ENCODE measurements at regions not wholly inside any gene's neighbourhood (a gene's known extent, or its start where the extent isn't known, plus 50 kb on each side); places are given as distances from the start of the nearest gene placed in this dataset.

GRCh38 chr6:51261691-51262090 lies 443.0 kb downstream of the TFAP2B start (continued):
- TF ChIP-seq, protein P1, sequence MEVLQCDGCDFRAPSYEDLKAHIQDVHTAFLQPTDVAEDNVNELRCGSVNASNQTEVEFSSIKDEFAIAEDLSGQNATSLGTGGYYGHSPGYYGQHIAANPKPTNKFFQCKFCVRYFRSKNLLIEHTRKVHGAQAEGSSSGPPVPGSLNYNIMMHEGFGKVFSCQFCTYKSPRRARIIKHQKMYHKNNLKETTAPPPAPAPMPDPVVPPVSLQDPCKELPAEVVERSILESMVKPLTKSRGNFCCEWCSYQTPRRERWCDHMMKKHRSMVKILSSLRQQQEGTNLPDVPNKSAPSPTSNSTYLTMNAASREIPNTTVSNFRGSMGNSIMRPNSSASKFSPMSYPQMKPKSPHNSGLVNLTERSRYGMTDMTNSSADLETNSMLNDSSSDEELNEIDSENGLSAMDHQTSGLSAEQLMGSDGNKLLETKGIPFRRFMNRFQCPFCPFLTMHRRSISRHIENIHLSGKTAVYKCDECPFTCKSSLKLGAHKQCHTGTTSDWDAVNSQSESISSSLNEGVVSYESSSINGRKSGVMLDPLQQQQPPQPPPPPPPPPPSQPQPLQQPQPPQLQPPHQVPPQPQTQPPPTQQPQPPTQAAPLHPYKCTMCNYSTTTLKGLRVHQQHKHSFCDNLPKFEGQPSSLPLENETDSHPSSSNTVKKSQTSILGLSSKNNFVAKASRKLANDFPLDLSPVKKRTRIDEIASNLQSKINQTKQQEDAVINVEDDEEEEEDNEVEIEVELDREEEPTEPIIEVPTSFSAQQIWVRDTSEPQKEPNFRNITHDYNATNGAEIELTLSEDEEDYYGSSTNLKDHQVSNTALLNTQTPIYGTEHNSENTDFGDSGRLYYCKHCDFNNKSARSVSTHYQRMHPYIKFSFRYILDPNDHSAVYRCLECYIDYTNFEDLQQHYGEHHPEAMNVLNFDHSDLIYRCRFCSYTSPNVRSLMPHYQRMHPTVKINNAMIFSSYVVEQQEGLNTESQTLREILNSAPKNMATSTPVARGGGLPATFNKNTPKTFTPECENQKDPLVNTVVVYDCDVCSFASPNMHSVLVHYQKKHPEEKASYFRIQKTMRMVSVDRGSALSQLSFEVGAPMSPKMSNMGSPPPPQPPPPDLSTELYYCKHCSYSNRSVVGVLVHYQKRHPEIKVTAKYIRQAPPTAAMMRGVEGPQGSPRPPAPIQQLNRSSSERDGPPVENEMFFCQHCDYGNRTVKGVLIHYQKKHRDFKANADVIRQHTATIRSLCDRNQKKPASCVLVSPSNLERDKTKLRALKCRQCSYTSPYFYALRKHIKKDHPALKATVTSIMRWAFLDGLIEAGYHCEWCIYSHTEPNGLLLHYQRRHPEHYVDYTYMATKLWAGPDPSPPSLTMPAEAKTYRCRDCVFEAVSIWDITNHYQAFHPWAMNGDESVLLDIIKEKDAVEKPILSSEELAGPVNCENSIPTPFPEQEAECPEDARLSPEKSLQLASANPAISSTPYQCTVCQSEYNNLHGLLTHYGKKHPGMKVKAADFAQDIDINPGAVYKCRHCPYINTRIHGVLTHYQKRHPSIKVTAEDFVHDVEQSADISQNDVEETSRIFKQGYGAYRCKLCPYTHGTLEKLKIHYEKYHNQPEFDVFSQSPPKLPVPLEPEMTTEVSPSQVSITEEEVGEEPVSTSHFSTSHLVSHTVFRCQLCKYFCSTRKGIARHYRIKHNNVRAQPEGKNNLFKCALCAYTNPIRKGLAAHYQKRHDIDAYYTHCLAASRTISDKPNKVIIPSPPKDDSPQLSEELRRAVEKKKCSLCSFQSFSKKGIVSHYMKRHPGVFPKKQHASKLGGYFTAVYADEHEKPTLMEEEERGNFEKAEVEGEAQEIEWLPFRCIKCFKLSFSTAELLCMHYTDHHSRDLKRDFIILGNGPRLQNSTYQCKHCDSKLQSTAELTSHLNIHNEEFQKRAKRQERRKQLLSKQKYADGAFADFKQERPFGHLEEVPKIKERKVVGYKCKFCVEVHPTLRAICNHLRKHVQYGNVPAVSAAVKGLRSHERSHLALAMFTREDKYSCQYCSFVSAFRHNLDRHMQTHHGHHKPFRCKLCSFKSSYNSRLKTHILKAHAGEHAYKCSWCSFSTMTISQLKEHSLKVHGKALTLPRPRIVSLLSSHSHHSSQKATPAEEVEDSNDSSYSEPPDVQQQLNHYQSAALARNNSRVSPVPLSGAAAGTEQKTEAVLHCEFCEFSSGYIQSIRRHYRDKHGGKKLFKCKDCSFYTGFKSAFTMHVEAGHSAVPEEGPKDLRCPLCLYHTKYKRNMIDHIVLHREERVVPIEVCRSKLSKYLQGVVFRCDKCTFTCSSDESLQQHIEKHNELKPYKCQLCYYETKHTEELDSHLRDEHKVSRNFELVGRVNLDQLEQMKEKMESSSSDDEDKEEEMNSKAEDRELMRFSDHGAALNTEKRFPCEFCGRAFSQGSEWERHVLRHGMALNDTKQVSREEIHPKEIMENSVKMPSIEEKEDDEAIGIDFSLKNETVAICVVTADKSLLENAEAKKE (CRISPR knock-in tag; IDR thresholded peaks at IDR 0.05): no peak
- TF ChIP-seq, protein P2, sequence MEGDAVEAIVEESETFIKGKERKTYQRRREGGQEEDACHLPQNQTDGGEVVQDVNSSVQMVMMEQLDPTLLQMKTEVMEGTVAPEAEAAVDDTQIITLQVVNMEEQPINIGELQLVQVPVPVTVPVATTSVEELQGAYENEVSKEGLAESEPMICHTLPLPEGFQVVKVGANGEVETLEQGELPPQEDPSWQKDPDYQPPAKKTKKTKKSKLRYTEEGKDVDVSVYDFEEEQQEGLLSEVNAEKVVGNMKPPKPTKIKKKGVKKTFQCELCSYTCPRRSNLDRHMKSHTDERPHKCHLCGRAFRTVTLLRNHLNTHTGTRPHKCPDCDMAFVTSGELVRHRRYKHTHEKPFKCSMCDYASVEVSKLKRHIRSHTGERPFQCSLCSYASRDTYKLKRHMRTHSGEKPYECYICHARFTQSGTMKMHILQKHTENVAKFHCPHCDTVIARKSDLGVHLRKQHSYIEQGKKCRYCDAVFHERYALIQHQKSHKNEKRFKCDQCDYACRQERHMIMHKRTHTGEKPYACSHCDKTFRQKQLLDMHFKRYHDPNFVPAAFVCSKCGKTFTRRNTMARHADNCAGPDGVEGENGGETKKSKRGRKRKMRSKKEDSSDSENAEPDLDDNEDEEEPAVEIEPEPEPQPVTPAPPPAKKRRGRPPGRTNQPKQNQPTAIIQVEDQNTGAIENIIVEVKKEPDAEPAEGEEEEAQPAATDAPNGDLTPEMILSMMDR (conservative IDR thresholded peaks at IDR 0.05; ENCODE audit: low read depth in 2 of 2): no peak
- TF ChIP-seq CREB1 (CRISPR knock-in tag; IDR thresholded peaks at IDR 0.05; ENCODE audit: low read depth) (no peak), EZH2 (IDR thresholded peaks at IDR 0.05; ENCODE audit: low read depth, unreplicated experiment) (no peak)
- TF ChIP-seq, protein P3, sequence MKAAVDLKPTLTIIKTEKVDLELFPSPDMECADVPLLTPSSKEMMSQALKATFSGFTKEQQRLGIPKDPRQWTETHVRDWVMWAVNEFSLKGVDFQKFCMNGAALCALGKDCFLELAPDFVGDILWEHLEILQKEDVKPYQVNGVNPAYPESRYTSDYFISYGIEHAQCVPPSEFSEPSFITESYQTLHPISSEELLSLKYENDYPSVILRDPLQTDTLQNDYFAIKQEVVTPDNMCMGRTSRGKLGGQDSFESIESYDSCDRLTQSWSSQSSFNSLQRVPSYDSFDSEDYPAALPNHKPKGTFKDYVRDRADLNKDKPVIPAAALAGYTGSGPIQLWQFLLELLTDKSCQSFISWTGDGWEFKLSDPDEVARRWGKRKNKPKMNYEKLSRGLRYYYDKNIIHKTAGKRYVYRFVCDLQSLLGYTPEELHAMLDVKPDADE (IDR thresholded peaks at IDR 0.05): no peak

DNA sequence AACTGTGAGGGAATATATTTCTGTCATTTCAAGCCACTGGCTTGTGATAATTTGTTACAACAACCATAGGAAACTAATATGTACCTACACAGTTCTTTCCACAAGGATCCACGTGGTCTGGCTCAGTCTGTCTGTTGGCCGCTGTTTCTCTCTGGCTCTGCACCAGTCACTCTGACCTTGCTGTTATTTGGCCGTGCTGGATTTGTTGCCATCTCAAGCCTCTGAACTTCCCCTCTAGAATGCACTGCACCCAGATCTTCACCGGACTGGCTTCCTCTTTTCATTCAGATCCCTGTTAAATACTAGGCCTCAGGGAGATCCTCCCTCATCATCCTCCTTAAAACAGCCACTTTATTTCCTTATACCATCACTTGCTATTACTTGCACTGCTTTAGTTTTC lies 446.8 kb downstream of the TFAP2B start:
- no peaks in the 10 kb centered on the region for H3K36me3 Mint-ChIP-seq (ENCODE audit: low read depth)
- H3K4me3 Mint-ChIP-seq: no peak overlapping the region
- TF ChIP-seq ZNF331 (CRISPR knock-in tag; IDR thresholded peaks at IDR 0.05; ENCODE audit: low read depth): no peak
- TF ChIP-seq JUNB (IDR thresholded peaks at IDR 0.05; ENCODE audit: unreplicated experiment): no peak
- no peak for TF ChIP-seq STAT1 (IDR thresholded peaks at IDR 0.05; ENCODE audit: unreplicated experiment)
- TF ChIP-seq, protein P2 (conservative IDR thresholded peaks at IDR 0.05; ENCODE audit: low read depth in 2 of 2): no peak
- no peak for TF ChIP-seq CREB1 (CRISPR knock-in tag; IDR thresholded peaks at IDR 0.05; ENCODE audit: low read depth)

More for the DNA sequence above, 446.8 kb downstream of the TFAP2B start:
- H3K27me3 Mint-ChIP-seq (ENCODE audit: insufficient read depth, low read depth, poor library complexity): no peaks in the 10 kb centered on the region
- no peaks in the 10 kb centered on the region for H3F3A ChIP-seq (replicated peaks; ENCODE audit: low read depth)
- H3K4me2 ChIP-seq: no peak overlapping the region
- no peak overlapping the region for H3K4me3 ChIP-seq
- ATAC-seq (no peak), DNase-seq (ENCODE audit: low spot score) (no peak)
- no peaks in the 10 kb centered on the region for H3K9me3 Mint-ChIP-seq
- no peaks in the 10 kb centered on the region for H3K4me1 ChIP-seq (ENCODE audit: insufficient read depth)
- H3K27me3 ChIP-seq (ENCODE audit: insufficient read depth): no peaks in the 10 kb centered on the region
- H3K79me2 ChIP-seq (replicated peaks; ENCODE audit: insufficient read depth): no peaks in the 10 kb centered on the region
- H3K36me3 ChIP-seq (ENCODE audit: insufficient read depth): no peaks in the 10 kb centered on the region
- H3K27ac ChIP-seq (ENCODE audit: low read depth): no peak overlapping the region
- no peak overlapping the region for H3K27ac Mint-ChIP-seq
- H3K4me1 Mint-ChIP-seq: peaks cover 9% of the 10 kb centered on the region; the same call in 2 of the 3 replicates
- no peaks in the 10 kb centered on the region for H4K20me1 ChIP-seq (replicated peaks; ENCODE audit: insufficient read depth)
- 0 out of 2 replicates have a peak, but pooled peaks cover 3% of the 10 kb centered on the region for H3K9me2 ChIP-seq (ENCODE audit: insufficient read depth)
- H2AFZ ChIP-seq: no peak overlapping the region; the same call in 1 of the 2 replicates
